Muscle layer of duodenum (tissue), 2 donors: ENCODE measurements at regions not wholly inside any gene's neighbourhood (a gene's known extent, or its start where the extent isn't known, plus 50 kb on each side); places are given as distances from the start of the nearest gene placed in this dataset.

Experiments
- H3K27ac ChIP-seq: one replicate; pipeline ENCODE4 v1.7.0; 2013; ENCODE audit warnings: mild to moderate bottlenecking, low read length
- H3K27me3 ChIP-seq: one replicate; pipeline ENCODE4 v1.7.0; 2013; ENCODE audit warnings: low read depth, mild to moderate bottlenecking, control low read depth, low read length
- H3K36me3 ChIP-seq, 2 donors: one replicate each; pipeline ENCODE4 v1.7.0; 2013; ENCODE audit warnings: low read length in 2 of 2, control low read depth in 1 of 2, mild to moderate bottlenecking in 1 of 2; ENCODE audit not compliant: insufficient read depth in 2 of 2, control insufficient read depth in 1 of 2
- H3K4me1 ChIP-seq, 2 donors: one replicate each; pipeline ENCODE4 v1.7.0; 2013; ENCODE audit warnings: low read length in 2 of 2, mild to moderate bottlenecking in 2 of 2, control low read depth in 1 of 2, moderate library complexity in 1 of 2; ENCODE audit not compliant: insufficient read depth in 2 of 2, control insufficient read depth in 1 of 2
- H3K4me3 ChIP-seq, 2 donors: one replicate each; pipeline ENCODE4 v1.7.0; 2013; ENCODE audit warnings: low read length in 2 of 2, low read depth in 1 of 2, mild to moderate bottlenecking in 1 of 2
- H3K9me3 ChIP-seq, 2 donors: one replicate each; pipeline ENCODE4 v1.7.0; 2013; ENCODE audit warnings: low read length in 2 of 2, control low read depth in 1 of 2, mild to moderate bottlenecking in 1 of 2; ENCODE audit not compliant: control insufficient read depth in 1 of 2
- donor health status: healthy.

DNA sequence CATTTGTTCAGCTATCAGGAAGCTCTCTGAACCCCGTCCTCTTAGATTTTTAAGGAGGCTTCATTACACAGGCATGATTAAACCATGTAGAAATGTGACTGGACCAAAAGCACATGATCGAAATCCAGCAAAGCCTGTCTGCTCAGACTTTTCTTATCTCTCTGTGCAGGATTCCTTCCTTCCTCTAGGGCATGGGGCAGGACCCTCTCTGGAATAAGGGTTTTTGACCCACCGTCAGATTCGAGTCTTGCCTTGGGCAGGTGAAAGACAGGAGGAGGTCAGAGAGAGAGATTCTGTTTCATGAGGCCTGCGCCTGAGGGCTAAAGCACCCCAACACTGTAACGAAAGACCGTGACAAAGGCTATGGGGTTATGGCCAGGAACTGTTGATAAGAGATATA is 136.8 kb downstream of the RHOU start:
- Histone ChIP-seq H3K4me1 (no peaks in the 10 kb centered on the region), H3K27ac (no peak overlapping the region)

DNA sequence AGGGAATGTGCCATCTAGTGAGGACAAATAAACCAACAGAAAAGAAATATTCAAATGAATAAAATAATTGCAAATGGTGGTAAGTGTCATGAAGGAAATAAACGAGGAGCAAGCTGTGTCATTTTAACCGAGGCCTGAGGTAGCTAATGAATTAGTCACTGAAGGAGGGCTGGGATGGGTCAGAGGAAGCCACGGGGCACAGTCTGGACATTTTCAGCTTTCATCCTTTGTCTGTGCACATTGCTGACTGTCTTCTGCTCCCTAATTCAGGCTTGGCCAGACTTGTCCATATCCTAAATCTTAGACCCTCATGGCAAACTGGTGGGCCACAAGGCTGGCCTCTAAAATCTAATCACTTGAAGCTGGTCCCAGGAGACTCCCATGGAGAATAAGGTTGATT is 138.4 kb downstream of the RHOU start:
- no peak overlapping the region for H3K4me3 ChIP-seq
- no peak overlapping the region for H3K27ac ChIP-seq
- H3K4me1 ChIP-seq, result no peaks in the 10 kb centered on the region
- no peaks in the 10 kb centered on the region for H3K27me3 ChIP-seq
- no peaks in the 10 kb centered on the region for H3K36me3 ChIP-seq
- H3K9me3 ChIP-seq, result no peaks in the 10 kb centered on the region

More for the DNA sequence above, 136.8 kb downstream of the RHOU start:
- Histone ChIP-seq H3K36me3 (no peaks in the 10 kb centered on the region), H3K27me3 (no peaks in the 10 kb centered on the region), H3K9me3 (no peaks in the 10 kb centered on the region), H3K4me3 (no peak overlapping the region)

DNA sequence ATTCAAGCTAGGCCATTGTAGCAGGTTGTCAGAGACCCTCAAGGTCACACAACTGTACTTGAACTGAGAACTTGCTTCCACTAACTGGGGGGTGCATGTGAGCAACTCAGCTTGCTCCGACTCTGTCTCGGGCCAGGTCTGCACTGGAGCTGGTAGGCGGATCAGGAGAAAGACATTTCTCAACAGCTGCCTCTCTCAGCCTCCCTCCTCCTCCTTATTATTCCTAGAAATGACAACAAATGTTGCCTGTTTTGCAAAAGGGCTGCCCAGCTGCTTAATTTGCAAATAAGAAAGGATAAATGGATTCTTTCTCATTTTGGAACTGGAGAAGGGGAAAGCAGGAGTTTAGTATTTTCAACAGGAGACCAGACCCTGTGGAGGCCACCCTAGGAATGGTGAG is 140.5 kb downstream of the RHOU start:
- no peak overlapping the region for H3K4me3 ChIP-seq
- H3K36me3 ChIP-seq, result no peaks in the 10 kb centered on the region
- no peak overlapping the region for H3K27ac ChIP-seq
- H3K27me3 ChIP-seq, result no peaks in the 10 kb centered on the region
- H3K4me1 ChIP-seq, result no peaks in the 10 kb centered on the region
- no peaks in the 10 kb centered on the region for H3K9me3 ChIP-seq

DNA sequence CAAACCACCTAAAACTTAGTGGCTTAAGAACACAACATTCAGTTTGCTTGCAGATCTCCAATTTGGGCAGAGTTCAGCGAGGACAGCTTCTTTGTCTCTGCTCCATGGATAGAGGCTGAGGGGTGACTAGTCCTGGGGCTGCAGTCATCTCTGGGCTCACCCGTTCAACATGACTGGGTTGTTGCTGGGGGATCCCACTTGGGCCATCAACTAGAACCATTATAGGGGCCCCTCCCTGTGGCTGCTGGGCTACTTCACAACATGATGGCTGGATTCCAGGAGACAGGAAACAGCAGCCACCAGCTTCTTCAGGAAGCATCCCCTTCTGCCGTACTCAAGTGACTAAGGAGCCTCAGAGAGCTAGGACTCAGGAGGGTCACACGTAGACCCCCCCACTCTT is 140.9 kb downstream of the RHOU start:
- Histone ChIP-seq H3K9me3 (no peaks in the 10 kb centered on the region), H3K27me3 (no peaks in the 10 kb centered on the region), H3K27ac (no peak overlapping the region), H3K4me1 (no peaks in the 10 kb centered on the region), H3K36me3 (no peaks in the 10 kb centered on the region), H3K4me3 (no peak overlapping the region)

DNA sequence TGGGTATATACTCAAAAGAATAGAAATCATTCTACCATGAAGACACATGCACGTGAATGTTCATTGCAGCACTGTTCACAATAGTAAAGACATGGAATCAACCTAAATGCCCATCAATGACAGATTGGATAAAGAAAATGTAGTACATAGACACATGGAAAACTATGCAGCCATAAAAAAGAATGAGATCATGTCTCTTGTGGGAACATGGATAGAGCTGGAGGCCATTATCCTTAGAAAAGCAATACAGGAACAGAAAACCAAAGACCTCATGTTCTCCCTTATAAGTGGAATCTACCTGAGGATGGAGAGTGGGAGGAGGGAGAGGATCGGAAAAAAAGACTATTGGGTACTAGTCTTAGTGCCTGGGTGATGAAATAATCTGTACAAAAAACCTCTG is 143.9 kb downstream of the RHOU start:
- Histone ChIP-seq H3K4me1 (no peaks in the 10 kb centered on the region), H3K27ac (no peak overlapping the region), H3K27me3 (no peaks in the 10 kb centered on the region), H3K9me3 (no peaks in the 10 kb centered on the region), H3K4me3 (no peak overlapping the region), H3K36me3 (no peaks in the 10 kb centered on the region)

DNA sequence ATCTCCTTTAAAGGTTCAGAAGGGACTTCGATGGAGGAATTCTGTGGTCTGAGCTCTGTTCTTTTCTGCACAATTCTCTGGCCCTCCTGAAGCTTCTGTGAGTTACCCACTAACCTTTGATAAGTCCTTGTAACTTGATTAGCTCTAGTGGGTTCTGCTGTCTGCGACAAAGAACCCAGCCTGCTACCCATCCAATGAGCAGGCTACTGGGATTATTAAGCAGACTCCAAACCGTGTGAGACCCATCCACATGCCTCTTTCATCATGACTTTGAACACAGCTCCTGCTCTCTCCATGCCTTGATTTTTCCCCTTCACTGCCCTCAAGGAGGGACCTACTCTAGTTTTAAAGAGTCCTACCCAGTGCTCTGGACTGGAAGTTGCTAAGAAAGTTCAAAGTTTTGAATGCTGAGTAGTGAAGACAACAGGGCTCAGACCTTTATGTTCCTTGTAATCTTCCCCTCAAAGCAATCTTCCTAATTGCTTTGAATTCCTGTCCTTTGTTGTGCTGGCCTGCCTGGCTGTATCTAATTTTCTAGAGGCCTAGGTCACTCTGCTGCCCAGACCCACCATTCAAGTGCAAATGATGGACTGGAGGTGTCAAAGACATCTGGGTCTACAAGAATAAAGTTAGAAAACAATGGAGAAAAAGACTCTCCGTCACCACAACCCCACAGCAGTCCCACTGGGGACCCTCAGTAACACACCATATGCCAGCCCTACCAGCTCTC is 146.9 kb downstream of the RHOU start:
- H3K36me3 ChIP-seq, result no peaks in the 10 kb centered on the region
- no peak overlapping the region for H3K4me3 ChIP-seq
- H3K9me3 ChIP-seq, result no peaks in the 10 kb centered on the region
- no peaks in the 10 kb centered on the region for H3K4me1 ChIP-seq
- H3K27me3 ChIP-seq, result no peaks in the 10 kb centered on the region
- H3K27ac ChIP-seq, result no peak overlapping the region

DNA sequence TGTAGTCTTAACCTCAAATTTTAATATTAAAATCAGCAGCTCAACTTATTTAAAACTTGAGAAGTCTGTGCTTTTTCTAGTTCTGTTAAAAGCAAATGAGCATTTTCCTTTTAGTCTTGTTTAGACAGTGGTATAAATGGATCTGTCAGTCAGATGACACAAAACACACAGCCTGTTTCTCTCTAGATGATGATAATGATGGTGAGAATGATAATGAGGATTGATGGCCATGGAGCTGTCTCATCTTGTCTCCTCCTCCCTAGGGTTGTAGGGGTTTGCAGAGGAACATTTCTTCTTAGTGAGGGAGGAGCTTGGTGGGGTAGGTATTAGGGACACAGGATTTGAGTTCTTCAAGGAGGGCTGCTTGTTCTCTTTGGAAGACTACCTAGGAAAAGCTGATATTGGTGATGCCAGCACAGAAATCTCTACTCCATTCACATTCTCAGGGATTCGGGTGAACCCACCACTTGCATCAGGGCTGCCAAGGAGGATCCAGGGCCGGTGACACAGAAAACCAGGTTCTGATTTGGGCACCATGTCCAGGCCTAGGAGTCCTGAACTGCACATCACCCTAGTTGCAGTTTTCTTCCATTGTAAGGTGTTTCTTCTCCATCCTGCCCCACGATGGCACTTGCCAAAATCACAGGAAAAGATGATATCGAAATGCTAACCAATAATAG is 147.6 kb downstream of the RHOU start:
- Histone ChIP-seq H3K27me3 (no peaks in the 10 kb centered on the region), H3K4me3 (no peak overlapping the region), H3K27ac (no peak overlapping the region), H3K9me3 (no peaks in the 10 kb centered on the region), H3K4me1 (no peaks in the 10 kb centered on the region), H3K36me3 (no peaks in the 10 kb centered on the region)

DNA sequence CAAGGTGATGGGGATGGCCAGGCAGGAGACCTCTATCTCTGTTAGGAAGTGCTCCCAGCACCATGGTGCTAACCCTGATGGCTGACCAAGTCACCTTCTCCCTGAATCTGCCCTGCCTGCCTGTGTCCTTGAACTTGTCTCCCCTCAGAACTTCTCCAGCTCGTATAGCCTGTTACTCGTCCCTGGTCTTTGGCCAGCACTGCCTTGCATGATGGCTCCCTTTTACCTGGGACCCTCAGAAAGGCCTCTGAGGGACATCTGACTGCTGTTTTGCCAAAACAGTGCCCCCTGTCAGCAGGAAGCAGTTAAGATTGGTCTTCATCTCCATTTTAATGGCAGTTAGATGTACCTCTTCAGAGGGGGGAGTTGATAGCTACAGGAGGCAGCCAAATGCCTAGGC is 148.3 kb downstream of the RHOU start:
- Histone ChIP-seq H3K27ac (no peak overlapping the region), H3K4me3 (no peak overlapping the region), H3K4me1 (no peaks in the 10 kb centered on the region), H3K27me3 (no peaks in the 10 kb centered on the region), H3K36me3 (no peaks in the 10 kb centered on the region), H3K9me3 (no peaks in the 10 kb centered on the region)

DNA sequence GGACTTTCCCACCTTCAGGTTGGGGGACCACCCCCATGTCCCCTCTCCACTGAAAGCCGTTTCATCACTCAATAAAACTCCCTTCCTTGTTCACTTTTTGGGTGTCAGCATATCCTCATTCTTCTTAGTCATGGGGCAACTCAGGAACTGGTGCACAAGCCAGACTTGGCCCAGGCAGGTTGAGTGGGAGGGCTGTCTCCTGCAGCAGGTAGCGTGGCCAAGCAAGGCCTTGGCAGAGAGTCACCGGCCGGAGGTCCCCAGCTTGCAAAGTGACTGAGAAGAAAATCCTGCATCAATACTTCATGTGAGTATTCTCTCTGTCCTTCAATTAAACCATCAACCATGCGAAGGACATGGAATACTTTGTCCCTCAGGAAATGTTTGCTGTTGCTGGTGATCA is 148.9 kb downstream of the RHOU start:
- Histone ChIP-seq H3K27ac (no peak overlapping the region), H3K36me3 (no peaks in the 10 kb centered on the region), H3K9me3 (no peaks in the 10 kb centered on the region), H3K4me3 (no peak overlapping the region), H3K4me1 (no peaks in the 10 kb centered on the region), H3K27me3 (no peaks in the 10 kb centered on the region)

DNA sequence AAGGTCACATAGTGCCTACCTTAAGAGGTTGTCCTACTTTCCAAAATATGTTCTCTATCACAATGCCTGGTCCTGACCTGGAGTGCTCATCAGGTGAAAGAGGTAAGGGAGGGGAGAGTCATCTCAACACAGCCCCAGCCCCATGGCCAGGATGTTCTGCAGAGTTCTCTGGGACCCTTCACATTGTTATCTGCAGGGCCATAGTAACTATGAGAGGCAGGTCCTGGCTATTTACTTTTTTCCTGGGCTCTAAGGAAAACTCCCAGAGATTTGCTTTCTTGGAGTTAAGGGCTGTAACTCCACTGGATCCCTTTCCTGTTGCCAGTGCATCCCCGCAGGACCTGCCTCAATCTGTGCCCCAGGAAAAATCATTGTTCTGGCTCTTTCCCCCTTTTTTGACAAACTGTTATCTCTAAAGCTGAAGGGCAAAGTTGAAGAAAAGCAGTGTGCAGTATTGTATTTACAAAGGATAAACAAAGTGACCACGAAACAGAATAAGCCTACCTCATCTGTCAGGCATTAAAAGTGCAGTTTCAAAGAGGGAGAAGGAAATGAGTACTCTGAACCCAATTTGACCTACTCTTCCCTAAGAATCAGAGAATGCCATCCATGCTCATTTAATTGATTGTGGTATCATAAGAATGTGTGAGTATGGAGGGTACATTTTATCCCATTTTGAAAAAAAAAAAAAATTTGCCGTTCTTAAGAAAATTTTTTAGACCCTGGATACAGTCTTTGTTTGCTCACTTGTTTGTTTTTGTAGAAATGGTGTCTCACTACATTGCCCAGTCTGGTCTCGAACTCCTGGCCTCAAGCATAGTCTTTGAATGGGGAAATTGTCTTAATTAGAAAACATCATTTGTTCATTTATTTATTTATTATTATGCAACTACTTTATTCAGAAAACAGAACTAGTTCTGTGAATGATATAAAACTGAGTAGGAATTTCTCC is 149.6 kb downstream of the RHOU start:
- no peak overlapping the region for H3K27ac ChIP-seq
- H3K9me3 ChIP-seq, result no peaks in the 10 kb centered on the region
- no peaks in the 10 kb centered on the region for H3K4me1 ChIP-seq
- H3K36me3 ChIP-seq, result no peaks in the 10 kb centered on the region
- H3K4me3 ChIP-seq, result no peak overlapping the region
- no peaks in the 10 kb centered on the region for H3K27me3 ChIP-seq

DNA sequence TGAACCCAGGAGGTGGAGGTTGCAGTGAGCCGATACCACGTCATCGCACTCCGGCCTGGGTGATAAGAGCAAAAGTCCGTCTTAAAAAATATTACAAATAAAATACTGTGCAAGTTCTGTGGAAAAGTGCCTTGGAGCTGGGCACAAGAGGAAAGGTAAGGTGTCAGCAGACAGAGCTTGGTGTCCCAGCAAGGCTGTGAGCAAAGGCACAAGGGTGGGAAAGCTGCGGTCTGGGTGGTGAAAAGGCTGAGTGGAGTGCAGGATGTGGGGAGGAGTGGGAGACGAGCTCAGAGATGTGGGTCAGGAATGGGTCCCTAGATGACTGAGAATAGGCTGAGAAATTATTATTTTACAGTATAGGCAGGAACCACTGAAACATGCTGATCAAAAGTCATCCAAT is 150.6 kb downstream of the RHOU start:
- no peak overlapping the region for H3K27ac ChIP-seq
- H3K27me3 ChIP-seq, result no peaks in the 10 kb centered on the region
- no peaks in the 10 kb centered on the region for H3K4me1 ChIP-seq
- H3K4me3 ChIP-seq, result no peak overlapping the region
- no peaks in the 10 kb centered on the region for H3K9me3 ChIP-seq
- H3K36me3 ChIP-seq, result no peaks in the 10 kb centered on the region
